ENCODE measurements at regions not wholly inside any gene's neighbourhood (a gene's known extent, or its start where the extent isn't known, plus 50 kb on each side); places are given as distances from the start of the nearest gene placed in this dataset.
"Not testable (repeated sequence)": the region's sequence is repeated elsewhere in the genome, so short reads cannot be mapped to it uniquely, and the experiment has no call there.

- H3K27me3 ChIP-seq (ENCODE audit: insufficient read depth, low read length); CTCF ChIA-PET; H3K9me3 ChIP-seq (ENCODE audit: control insufficient read depth in 1 of 2, insufficient read depth in 1 of 2, low read depth in 1 of 2, low read length in 2 of 2); H2AFZ ChIP-seq (ENCODE audit: low read depth, low read length, poor library complexity, severe bottlenecking); H3K27ac ChIP-seq (ENCODE audit: low read depth, low read length); BruUV-seq (replicated peaks); H3K79me2 ChIP-seq (ENCODE audit: insufficient read depth, low read length); H4K20me1 ChIP-seq (ENCODE audit: insufficient read depth); intact Hi-C loops (cut with micrococcal nuclease); H3K36me3 ChIP-seq (ENCODE audit: control insufficient read depth in 1 of 2, insufficient read depth in 2 of 2, low read length in 2 of 2); H3K9ac ChIP-seq (ENCODE audit: low read length); ATAC-seq; H3K9me2 ChIP-seq (ENCODE audit: insufficient read depth); H3K4me1 ChIP-seq (ENCODE audit: control insufficient read depth in 1 of 2, insufficient read depth in 2 of 2, low read length in 2 of 2); H3K4me2 ChIP-seq (ENCODE audit: low read length); H3K4me3 ChIP-seq (replicated peaks in 1 of 2; ENCODE audit: low read depth in 1 of 2, low read length in 2 of 2); POLR2A ChIA-PET; DNase-seq (ENCODE audit: low read depth, low spot score): not testable (repeated sequence)
- peak; percentile 32 for TF ChIP-seq RAD21 (IDR thresholded peaks at IDR 0.05; ENCODE audit: low read depth)
- TF ChIP-seq CTCF (IDR thresholded peaks at IDR 0.05 in 2 of 3, conservative IDR thresholded peaks at IDR 0.05 in 1 of 3; ENCODE audit: borderline replicate concordance in 1 of 3, insufficient read depth in 1 of 3, low read depth in 2 of 3, low read length in 2 of 3): 0 out of 6 replicates have a peak, but pooled peaks of 1 of the 3 experiments have one; percentile 7
- RAD21 ChIA-PET (ENCODE audit: low non-redundant PET in 1 of 2, low total read pairs in 2 of 2, uncharacterized antibody in 2 of 2, unreplicated experiment in 2 of 2): interaction anchor here in 1 of 2 experiments (0.6 kb wide), 1 partner anchor 145 kb away, joined by 3 read pairs; no protein-coding TSS in a partner anchor
These were observed 152.1 kb upstream of the PRSS12 start for GRCh38 chr4:118504927-118505326.

- intact Hi-C loops (cut with micrococcal nuclease); H3K9me2 ChIP-seq (ENCODE audit: insufficient read depth); H3K4me3 ChIP-seq (replicated peaks in 1 of 2; ENCODE audit: low read depth in 1 of 2, low read length in 2 of 2); H3K9me3 ChIP-seq (ENCODE audit: control insufficient read depth in 1 of 2, insufficient read depth in 1 of 2, low read depth in 1 of 2, low read length in 2 of 2); BruUV-seq (replicated peaks); ATAC-seq; H3K27me3 ChIP-seq (ENCODE audit: insufficient read depth, low read length); POLR2A ChIA-PET; H4K20me1 ChIP-seq (ENCODE audit: insufficient read depth); H3K79me2 ChIP-seq (ENCODE audit: insufficient read depth, low read length); H2AFZ ChIP-seq (ENCODE audit: low read depth, low read length, poor library complexity, severe bottlenecking); H3K27ac ChIP-seq (ENCODE audit: low read depth, low read length); DNase-seq (ENCODE audit: low read depth, low spot score); CTCF ChIA-PET; H3K9ac ChIP-seq (ENCODE audit: low read length); H3K4me2 ChIP-seq (ENCODE audit: low read length); H3K4me1 ChIP-seq (ENCODE audit: control insufficient read depth in 1 of 2, insufficient read depth in 2 of 2, low read length in 2 of 2); H3K36me3 ChIP-seq (ENCODE audit: control insufficient read depth in 1 of 2, insufficient read depth in 2 of 2, low read length in 2 of 2): not testable (repeated sequence)
- RAD21 ChIA-PET (ENCODE audit: low non-redundant PET in 1 of 2, low total read pairs in 2 of 2, uncharacterized antibody in 2 of 2, unreplicated experiment in 2 of 2): interaction anchor here in 1 of 2 experiments (0.6 kb wide), 1 partner anchor 145 kb away, joined by 3 read pairs; no protein-coding TSS in a partner anchor
These were observed 152.7 kb upstream of the PRSS12 start for GRCh38 chr4:118505491-118505890.

- H3K27ac ChIP-seq (ENCODE audit: low read depth, low read length); POLR2A ChIA-PET; H3K4me2 ChIP-seq (ENCODE audit: low read length); H3K79me2 ChIP-seq (ENCODE audit: insufficient read depth, low read length); H2AFZ ChIP-seq (ENCODE audit: low read depth, low read length, poor library complexity, severe bottlenecking); H3K4me3 ChIP-seq (replicated peaks in 1 of 2; ENCODE audit: low read depth in 1 of 2, low read length in 2 of 2); H3K9me3 ChIP-seq (ENCODE audit: control insufficient read depth in 1 of 2, insufficient read depth in 1 of 2, low read depth in 1 of 2, low read length in 2 of 2); H4K20me1 ChIP-seq (ENCODE audit: insufficient read depth); RAD21 ChIA-PET (ENCODE audit: low non-redundant PET in 1 of 2, low total read pairs in 2 of 2, uncharacterized antibody in 2 of 2, unreplicated experiment in 2 of 2); ATAC-seq; H3K4me1 ChIP-seq (ENCODE audit: control insufficient read depth in 1 of 2, insufficient read depth in 2 of 2, low read length in 2 of 2); DNase-seq (ENCODE audit: low read depth, low spot score); H3K9me2 ChIP-seq (ENCODE audit: insufficient read depth); H3K36me3 ChIP-seq (ENCODE audit: control insufficient read depth in 1 of 2, insufficient read depth in 2 of 2, low read length in 2 of 2); CTCF ChIA-PET; BruUV-seq (replicated peaks); intact Hi-C loops (cut with micrococcal nuclease); H3K9ac ChIP-seq (ENCODE audit: low read length); H3K27me3 ChIP-seq (ENCODE audit: insufficient read depth, low read length): not testable (repeated sequence)
These were observed 160.1 kb upstream of the PRSS12 start for GRCh38 chr4:118512870-118513269.

- POLR2A ChIA-PET, CTCF ChIA-PET: not testable (repeated sequence)
These were observed 161.5 kb upstream of the PRSS12 start for GRCh38 chr4:118514332-118514731.

More at GRCh38 chr4:118514332-118514731, 161.5 kb upstream of the PRSS12 start:
- H3K9me2 ChIP-seq (ENCODE audit: insufficient read depth); DNase-seq (ENCODE audit: low read depth, low spot score); H3K27me3 ChIP-seq (ENCODE audit: insufficient read depth, low read length); ATAC-seq; RAD21 ChIA-PET (ENCODE audit: low non-redundant PET in 1 of 2, low total read pairs in 2 of 2, uncharacterized antibody in 2 of 2, unreplicated experiment in 2 of 2); H4K20me1 ChIP-seq (ENCODE audit: insufficient read depth); H3K4me2 ChIP-seq (ENCODE audit: low read length); H3K4me1 ChIP-seq (ENCODE audit: control insufficient read depth in 1 of 2, insufficient read depth in 2 of 2, low read length in 2 of 2); intact Hi-C loops (cut with micrococcal nuclease); H3K9ac ChIP-seq (ENCODE audit: low read length); H3K36me3 ChIP-seq (ENCODE audit: control insufficient read depth in 1 of 2, insufficient read depth in 2 of 2, low read length in 2 of 2); H3K9me3 ChIP-seq (ENCODE audit: control insufficient read depth in 1 of 2, insufficient read depth in 1 of 2, low read depth in 1 of 2, low read length in 2 of 2); H3K27ac ChIP-seq (ENCODE audit: low read depth, low read length); BruUV-seq (replicated peaks); H3K79me2 ChIP-seq (ENCODE audit: insufficient read depth, low read length); H2AFZ ChIP-seq (ENCODE audit: low read depth, low read length, poor library complexity, severe bottlenecking); H3K4me3 ChIP-seq (replicated peaks in 1 of 2; ENCODE audit: low read depth in 1 of 2, low read length in 2 of 2): not testable (repeated sequence)
